ENCODE measurements at regions not wholly inside any gene's neighbourhood (a gene's known extent, or its start where the extent isn't known, plus 50 kb on each side); places are given as distances from the start of the nearest gene placed in this dataset.

DNA sequence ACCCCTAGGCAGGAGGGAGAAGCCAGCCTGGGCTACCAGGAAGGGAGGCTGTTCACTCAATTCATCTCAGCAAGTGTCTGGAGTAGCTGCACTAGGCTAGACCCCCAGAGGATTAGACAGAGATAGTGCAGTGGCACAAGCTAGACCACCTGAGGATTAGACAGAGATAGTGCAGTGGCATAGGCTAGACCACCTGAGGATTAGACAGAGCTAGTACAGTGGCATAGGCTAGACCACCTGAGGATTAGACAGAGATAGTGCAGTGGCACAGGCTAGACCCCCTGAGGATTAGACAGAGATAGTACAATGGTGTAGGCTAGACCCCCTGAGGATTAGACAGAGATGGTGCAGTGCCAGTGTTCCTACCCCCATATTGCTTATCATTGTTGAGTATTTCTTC is 74.1 kb upstream of the SDK2 start:
- H4K8ac ChIP-seq (ENCODE audit: extremely low read depth, insufficient read depth, low read length) = no peak overlapping the region
- no peaks in the 10 kb centered on the region for H3K79me1 ChIP-seq (ENCODE audit: low read depth, low read length)
- H3K4me3 ChIP-seq (ENCODE audit: extremely low read depth in 1 of 4, insufficient read depth in 2 of 4, low read depth in 3 of 4, low read length in 4 of 4) = no peak overlapping the region
- no peak overlapping the region for H2AK5ac ChIP-seq (ENCODE audit: low read depth, low read length)
- TF ChIP-seq CTBP2 (IDR thresholded peaks at IDR 0.05; ENCODE audit: borderline replicate concordance, insufficient read depth, insufficient read length, low read length) (no peak), NANOG (IDR thresholded peaks at IDR 0.05; ENCODE audit: insufficient read depth, low read depth, low read length, poor library complexity, severe bottlenecking) (no peak), EZH2 (IDR thresholded peaks at IDR 0.05; ENCODE audit: low read depth, low read length, severe bottlenecking) (no peak), ASH2L (IDR thresholded peaks at IDR 0.05; ENCODE audit: low read length) (no peak), TAF7 (optimal IDR thresholded peaks at IDR 0.05; ENCODE audit: borderline replicate concordance, low read depth, low read length) (no peak), BRCA1 (IDR thresholded peaks at IDR 0.05; ENCODE audit: low read depth, low read length) (no peak), RXRA (IDR thresholded peaks at IDR 0.05; ENCODE audit: insufficient read depth, low read depth, low read length) (no peak), SIX5 (IDR thresholded peaks at IDR 0.05; ENCODE audit: low read depth, low read length) (no peak), SIRT6 (IDR thresholded peaks at IDR 0.05; ENCODE audit: low read length) (no peak), NRF1 (IDR thresholded peaks at IDR 0.05; ENCODE audit: low read depth, low read length) (no peak), FOSL1 (IDR thresholded peaks at IDR 0.05; ENCODE audit: insufficient read depth, low read depth, low read length) (no peak)
- no peak overlapping the region for H2BK15ac ChIP-seq (ENCODE audit: low read length)
- H4K91ac ChIP-seq (replicated peaks; ENCODE audit: insufficient read length, low read length) = no peak overlapping the region
- H3K9me3 ChIP-seq (ENCODE audit: insufficient read depth in 2 of 2, low read depth in 1 of 2, low read length in 1 of 2) = no peaks in the 10 kb centered on the region
- H3K9ac ChIP-seq (replicated peaks in 1 of 4; ENCODE audit: extremely low read depth in 1 of 4, low read depth in 3 of 4, low read length in 3 of 4) = no peak overlapping the region
- H3K23ac ChIP-seq (ENCODE audit: insufficient read length) = no peak overlapping the region
- FAIRE-seq (no peak), DNase-seq (ENCODE audit: low read depth in 1 of 2, low spot score in 2 of 2) (no peak)
- peaks cover 0 to 9% (median 2%) of the 10 kb centered on the region in 4 experiments; a peak in 5 of 7 replicates for H3K4me1 ChIP-seq (replicated peaks in 1 of 4; ENCODE audit: control insufficient read depth in 3 of 4, insufficient read depth in 4 of 4, low read length in 3 of 4)
- H2BK120ac ChIP-seq (replicated peaks; ENCODE audit: low read depth, low read length) = no peak overlapping the region
- no peak overlapping the region for H2AFZ ChIP-seq (ENCODE audit: low read length)
- no peak overlapping the region for H3K14ac ChIP-seq (ENCODE audit: insufficient read length)
- no peaks in the 10 kb centered on the region for H3K79me2 ChIP-seq (ENCODE audit: control insufficient read depth in 1 of 2, insufficient read depth in 2 of 2, low read length in 2 of 2)
- H4K20me1 ChIP-seq (replicated peaks in 1 of 2; ENCODE audit: control insufficient read depth in 1 of 2, insufficient read depth in 2 of 2, low read length in 2 of 2) = no peaks in the 10 kb centered on the region
- no peak overlapping the region for H2BK12ac ChIP-seq (ENCODE audit: low read depth, low read length)
- H3K56ac ChIP-seq (replicated peaks; ENCODE audit: insufficient read length, low read depth, low read length) = no peak overlapping the region
- H4K5ac ChIP-seq (ENCODE audit: insufficient read length, low read depth, low read length) = no peak overlapping the region
- H3K4me2 ChIP-seq (ENCODE audit: insufficient read depth in 1 of 2, low read depth in 2 of 2, low read length in 2 of 2) = no peak overlapping the region
- no peak overlapping the region for H3K4ac ChIP-seq (replicated peaks; ENCODE audit: insufficient read length, low read depth, low read length)
- H3K27ac ChIP-seq (ENCODE audit: low read depth, low read length) = no peak overlapping the region
- H3K27me3 ChIP-seq (replicated peaks in 1 of 4; ENCODE audit: control insufficient read depth in 3 of 4, extremely low read depth in 1 of 4, insufficient read depth in 3 of 4, low read length in 3 of 4) = no peaks in the 10 kb centered on the region; a peak in 2 of 7 replicates
- no peaks in the 10 kb centered on the region for H3K36me3 ChIP-seq (ENCODE audit: control insufficient read depth in 2 of 4, insufficient read depth in 4 of 4, low read length in 3 of 4)
- ChIA-PET CTCF (ENCODE audit: partially characterized antibody) (interaction anchor here (0.9 to 7.3 kb wide), 9 partner anchors 9 to 352 kb away, joined by 3 to 56 read pairs (median 3); no protein-coding TSS in a partner anchor), POLR2A (ENCODE audit: partially characterized antibody) (no interaction called here)
- H2BK20ac ChIP-seq (ENCODE audit: low read length) = no peak overlapping the region
- H3K23me2 ChIP-seq (ENCODE audit: low read depth, low read length) = no peaks in the 10 kb centered on the region
- no peak overlapping the region for H2BK5ac ChIP-seq (ENCODE audit: low read depth, low read length)
- no peak overlapping the region for H3K18ac ChIP-seq (ENCODE audit: extremely low read depth, low read length)
